NCI-H526 treated with DMSO at 0.1 percent for 48 hours (cell line): ENCODE measurements at regions not wholly inside any gene's neighbourhood (a gene's known extent, or its start where the extent isn't known, plus 50 kb on each side); places are given as distances from the start of the nearest gene placed in this dataset.

Experiments
- DNase-seq: peaks from one replicate; lab custom pipeline; 2025; lab: John Stamatoyannopoulos, UW

DNA sequence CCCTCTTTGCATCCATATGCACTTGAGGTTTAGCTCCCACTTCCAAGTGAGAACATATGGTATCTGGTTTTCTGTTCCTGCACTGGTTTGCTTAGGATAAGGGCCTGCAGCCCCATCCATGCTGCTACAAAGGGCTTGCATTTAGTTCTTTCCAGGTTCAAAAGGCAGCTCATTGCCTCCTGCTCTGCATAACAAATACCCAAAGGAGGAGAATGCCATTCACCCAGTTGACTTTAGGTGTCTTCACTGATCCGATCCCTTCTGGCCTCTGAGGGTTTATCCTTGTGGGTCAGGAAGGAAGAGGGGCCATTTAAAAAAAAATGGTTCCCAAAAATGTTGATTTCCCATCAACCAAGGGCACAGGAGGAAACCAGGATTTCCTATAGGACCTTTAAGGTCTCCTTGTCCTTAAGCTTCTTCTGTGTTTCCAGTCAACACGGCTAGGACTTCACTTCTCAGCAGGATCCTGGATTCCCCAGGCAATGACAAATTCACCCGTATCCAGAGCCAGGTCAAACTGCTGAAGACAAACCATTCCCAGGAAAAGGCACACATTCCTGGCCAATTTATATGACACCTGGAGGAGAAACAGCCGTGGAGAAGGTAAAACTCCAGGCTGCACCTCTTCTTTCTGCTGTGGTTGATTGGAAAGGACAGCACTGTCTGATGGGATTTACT is 447.7 kb upstream of the CDH4 start:
- DNase-seq = no peak

DNA sequence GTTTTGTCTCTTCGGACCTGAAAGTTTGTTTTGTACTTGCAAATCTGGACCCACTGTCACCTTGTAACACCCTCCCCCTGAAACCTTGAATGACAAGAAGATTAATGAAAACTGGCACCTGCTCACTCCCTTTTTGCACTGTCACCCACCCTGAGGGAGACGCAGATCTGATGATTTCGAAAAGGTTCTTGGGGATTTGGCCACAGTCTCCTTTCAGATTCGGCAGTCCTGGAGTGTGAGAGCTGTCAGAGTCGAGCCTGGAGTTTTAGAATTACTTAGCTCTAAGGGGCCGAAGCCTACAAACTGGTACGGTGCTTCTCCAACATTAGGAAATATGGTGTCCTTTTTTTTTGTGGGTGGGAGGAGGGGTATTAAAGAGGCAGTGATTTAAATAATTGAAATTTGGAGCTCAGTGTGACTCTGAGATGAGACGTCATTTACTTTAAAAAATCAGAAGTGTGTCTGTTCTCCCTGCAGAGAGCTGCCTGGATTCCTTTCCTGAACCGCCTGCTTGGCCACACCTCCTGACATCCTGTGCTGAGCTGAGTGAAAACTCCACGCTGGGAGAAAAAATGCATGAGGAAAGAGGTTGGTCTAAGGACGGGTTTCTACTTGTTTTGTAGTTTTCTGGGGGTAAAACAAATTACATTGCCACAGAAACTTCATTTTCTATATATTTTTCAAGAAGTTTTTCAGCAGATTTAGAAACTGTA is 447.0 kb upstream of the CDH4 start:
- no peak for DNase-seq

DNA sequence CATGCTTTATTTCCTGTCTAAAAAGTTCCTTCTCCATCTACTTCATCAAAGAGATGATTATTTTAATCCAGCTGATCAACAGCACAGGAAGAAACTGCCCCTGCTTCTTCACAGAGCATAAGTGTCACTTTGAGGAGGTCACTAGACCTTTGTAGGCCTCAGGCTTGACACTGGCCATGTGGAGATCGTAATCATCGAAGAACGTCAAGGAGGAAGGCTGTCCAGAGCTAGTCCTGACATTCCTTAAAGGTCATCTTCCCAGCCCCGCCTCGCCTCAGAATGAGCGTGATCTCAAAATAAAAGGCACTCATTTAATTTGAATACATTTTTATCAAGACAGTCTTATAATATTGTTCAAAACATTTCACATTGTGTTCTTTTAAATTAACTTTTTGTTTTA is 445.7 kb upstream of the CDH4 start:
- no peak for DNase-seq

DNA sequence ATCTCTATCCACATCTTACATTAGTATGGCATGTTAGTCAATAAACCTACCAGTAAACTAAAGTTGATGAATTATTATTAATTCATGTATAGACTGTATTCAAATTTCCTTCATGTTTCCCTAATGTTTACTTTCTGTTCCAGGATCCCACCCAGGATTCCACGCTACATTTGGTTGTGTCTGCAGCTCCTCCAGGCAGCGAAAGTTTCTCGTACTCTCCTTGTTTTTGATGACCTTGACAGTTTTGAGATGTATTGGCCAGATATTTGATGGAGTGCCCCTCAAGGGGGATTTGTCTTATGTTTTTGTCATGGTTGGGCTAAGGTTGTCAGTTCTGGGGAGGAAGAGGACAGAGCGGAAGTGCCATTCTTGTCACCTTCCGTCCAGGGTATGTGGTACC is 445.2 kb upstream of the CDH4 start:
- no peak for DNase-seq

DNA sequence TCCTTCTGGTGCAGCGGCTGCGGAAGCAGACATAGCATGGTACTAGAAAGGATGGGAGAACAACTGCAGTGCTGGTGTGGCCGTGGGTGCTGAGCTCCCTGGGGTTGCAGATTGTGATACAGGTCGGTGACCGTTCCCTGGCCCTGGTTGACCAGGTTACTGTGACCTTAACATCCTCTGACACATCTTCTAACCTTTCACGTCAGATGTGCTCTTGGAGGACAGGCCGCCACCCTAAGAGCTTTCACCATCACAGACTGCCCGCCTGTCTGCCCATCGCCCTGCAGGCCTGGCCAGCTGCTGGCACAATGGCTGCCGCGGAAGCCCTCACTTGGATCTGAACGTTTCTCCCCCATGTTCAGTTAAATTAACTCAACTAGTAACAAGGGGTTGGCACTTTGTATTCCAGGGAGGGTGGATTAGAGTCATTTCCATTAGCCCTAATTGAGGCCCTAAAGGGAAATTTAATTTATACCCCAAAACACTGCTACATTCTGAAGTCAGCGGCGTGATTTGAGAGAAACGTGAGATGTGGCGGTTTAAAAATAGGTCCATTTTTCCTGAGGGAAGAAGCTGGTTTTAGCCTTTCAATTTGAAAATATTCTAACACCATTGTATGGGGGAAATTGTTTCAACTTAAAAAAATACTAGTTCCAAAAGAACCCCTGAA is 443.9 kb upstream of the CDH4 start:
- DNase-seq = no peak

DNA sequence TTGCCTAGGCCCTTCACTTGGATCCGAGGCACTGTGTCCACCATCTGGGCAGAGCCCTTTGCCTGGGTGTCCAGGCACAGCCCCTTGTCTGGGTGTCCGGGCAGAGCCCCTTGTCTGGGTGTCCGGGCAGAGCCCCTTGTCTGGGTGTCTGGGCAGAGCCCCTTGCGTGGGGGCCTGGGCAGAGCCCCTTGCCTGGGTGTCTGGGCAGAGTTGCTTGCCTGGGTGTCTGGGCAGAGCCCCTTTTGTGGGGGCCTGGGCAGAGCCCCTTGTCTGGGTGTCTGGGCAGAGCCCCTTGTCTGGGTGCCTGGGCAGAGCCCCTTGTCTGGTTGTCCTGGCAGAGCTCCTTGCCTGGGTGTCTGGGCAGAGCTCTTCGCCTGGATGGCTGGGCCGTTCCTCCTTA is 443.4 kb upstream of the CDH4 start:
- no peak for DNase-seq

DNA sequence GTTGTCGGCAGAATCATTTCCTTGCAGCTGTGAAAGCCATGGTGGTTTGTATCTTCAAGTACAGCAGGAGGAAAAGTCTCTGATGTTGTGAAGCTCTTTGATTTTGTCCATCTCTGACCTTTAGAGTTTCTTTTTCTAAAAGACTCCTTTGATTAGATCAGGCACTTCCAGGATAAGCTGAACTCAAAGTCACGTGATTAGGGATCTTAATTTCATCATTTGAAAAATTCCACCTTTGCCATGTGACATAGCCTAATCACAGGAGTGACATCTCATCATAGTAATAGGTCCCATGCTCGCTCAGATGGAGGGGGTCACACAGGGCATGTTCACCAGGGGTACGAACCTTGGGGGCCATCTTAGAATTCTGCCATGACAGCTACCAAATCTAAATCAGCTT is 441.5 kb upstream of the CDH4 start:
- no peak for DNase-seq

DNA sequence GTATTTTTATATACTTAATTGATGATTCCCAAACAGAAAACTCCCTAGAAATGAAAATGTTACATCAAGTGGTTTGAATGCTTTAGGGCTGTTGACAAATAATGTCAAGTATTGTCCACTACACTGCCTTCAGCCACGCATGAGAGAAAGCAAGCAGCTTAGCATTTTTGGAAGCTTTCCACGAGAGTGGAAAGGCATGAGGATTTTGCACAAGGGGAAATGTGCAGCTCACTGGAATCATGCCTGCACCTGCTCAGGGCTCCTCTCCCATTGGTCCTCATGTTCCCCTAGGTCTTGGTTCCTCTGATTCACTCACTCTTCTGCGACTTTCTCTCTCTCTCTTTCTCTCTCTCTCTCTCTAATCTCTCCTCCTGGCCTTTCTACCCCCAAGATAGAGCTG is 439.5 kb upstream of the CDH4 start:
- no peak for DNase-seq

DNA sequence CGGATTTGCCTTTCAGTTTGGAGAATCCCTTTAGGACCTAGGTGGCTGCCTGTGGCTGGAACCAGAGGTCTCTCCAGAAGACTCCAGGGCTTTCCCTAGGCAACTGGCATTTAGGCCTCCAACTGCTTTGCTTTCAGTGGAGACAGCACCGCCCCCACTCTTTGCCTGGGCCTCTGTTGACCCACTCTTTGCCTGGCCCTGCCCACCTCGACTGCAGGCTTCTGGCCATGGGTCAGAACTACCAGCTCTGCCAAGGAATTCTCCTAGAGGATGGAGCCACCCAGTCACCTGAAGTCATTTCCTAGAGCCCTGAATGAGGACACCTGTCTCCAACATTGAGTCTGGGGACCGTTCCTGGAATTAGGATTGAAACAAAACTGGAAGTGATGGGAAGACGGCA is 439.0 kb upstream of the CDH4 start:
- DNase-seq = no peak

DNA sequence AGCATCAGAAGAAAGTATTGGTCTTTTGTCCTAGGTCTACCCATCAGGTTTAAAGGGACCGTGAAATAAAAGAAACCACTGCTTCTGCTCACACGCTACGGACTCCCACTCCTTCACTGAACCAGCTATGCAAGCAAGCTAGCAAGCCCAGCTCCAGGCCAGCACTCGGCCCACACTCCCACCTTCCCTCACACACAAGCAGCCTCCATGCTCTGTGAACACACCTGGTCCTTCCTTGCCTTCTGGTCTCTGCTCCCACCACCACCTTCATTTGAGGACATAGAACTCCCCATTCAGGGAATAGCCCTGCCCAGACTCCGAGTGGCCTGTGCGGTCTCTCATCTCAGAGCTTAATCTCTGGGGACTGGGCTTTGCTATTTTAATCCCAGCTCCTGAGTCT is 436.4 kb upstream of the CDH4 start:
- no peak for DNase-seq

DNA sequence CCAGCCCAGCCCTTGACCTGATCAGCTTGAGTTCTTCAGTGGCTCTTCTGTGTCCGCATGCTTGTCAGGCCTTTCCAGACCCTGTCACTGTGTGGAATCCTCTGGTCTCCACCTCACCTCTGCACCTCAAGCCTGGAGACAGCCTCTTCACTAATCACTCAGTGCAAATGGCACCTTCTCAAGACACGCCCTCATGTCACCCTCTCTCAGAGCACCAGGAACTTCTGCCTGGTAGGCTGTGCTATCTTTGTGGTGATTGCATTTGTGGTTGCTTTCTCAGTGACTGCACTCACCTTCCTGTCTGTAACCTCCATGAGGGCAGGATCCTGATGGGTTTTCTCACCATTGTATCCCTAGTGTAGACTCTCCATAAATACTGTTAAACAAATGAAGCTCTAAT is 435.2 kb upstream of the CDH4 start:
- DNase-seq = no peak

DNA sequence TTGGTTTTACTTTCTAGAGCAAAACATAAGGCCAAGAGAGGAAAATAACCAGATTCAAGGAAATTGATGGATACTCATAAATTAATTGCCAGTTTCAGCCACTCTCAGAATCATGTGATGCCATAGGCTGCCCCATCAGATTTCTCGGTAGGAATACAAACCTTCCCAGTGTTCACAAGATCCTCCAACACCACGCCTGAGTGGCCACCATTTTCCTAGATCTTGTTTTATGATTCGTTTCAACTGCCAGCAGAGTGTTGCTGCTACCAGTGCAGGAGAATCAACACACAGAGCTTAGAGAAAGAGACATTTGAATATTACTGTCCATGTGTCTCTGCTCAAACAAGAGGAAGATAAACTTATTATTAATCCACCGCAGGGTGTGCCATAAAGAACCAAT is 434.2 kb upstream of the CDH4 start:
- peak; percentile 98 for DNase-seq

DNA sequence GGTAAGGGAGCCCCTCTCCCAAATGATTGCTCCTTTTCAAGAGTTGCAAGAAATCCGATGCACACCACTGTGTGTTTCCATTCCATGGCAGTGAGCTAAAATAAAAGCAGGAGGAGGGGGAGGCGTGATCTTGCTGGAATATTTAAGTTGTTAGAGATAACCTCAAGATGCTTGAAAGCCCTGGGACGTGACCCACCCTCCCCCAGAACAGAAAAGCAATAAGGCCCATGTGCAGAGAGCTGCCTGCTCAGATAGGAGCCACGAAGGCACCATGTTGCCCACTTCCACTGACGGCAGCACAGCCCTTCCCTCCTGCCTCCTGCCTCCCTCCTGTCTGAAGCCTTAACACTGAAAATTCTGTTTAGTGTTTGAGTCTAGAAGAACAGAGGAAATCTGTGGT is 432.6 kb upstream of the CDH4 start:
- DNase-seq = no peak

DNA sequence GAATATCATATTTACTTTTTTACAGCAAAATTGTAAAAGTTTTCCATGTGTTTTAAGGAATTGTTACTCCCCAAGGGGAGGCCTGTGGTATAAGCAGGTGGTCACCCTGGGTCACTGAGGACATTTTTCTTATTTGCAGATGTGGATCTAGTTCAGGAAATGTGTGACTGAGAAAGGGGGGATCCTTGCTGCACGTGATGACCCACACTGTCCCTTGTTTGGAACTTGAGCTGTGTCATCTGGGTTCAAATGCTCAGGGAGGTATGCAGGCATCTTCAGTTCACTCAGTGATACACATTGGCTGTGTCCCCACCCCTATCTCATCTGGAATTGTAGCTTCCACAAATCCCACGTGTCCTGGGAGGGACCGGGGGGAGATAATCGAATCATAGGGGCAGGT is 431.9 kb upstream of the CDH4 start:
- no peak for DNase-seq

DNA sequence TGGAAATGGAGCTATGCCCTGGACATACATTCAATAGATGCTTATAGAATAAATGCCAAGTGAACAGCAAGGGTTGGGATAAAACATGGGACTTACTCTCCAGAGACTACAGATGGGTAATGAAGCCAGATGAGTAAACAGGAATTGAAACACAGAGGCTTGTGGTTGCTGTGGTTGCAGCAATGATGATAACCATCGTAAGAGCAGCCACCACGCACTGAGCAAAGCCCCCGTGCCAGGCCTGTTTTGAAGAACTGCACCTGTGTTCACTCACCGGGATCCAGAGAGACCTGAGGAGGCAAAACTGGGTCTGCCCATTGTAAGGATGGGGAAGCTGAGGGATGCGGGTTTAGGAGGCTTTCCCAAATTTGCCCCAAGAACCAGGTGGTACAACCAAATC is 431.1 kb upstream of the CDH4 start:
- no peak for DNase-seq

DNA sequence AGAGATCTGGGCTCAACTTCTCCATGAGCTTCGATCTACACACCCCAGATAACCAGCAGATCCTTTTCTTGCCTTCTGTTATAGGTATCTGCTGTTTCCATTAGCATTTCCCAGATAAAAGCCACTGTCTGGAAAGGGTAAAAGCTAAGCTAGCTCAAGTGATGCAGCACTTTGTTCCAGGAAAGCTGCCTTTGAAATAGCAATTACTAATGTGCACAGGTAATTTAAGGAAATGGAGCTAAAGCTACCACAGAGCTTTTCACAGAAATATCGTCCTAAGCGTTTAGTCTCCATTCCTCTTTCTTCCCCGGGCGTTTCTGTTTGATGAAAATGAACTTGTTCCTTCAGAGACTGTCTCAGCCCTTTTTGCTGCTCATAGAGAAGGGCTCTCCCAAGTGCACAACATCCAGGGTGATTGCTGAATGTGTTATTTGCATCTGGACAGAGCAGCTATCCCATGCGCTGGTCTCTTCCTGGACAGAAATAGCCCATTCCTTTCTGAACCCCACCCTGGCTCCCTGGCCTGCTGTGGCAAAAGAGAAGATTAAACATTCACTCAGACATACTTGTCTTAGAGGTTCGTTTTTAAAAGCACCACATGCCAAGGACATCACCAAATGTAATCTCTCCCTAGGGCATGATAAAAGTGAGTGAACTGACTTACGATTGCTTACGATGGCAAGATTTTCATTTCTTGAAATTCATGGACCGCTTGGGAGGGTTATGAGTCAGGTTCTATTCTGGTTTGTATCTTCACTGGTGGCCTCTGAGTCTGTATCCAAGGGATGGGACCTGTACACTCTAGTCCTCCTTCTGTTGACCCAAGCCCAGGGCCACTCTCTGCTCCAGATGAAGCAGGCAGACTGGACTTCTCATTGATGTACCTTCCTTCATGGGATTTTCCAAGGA is 429.1 kb upstream of the CDH4 start:
- DNase-seq = no peak

DNA sequence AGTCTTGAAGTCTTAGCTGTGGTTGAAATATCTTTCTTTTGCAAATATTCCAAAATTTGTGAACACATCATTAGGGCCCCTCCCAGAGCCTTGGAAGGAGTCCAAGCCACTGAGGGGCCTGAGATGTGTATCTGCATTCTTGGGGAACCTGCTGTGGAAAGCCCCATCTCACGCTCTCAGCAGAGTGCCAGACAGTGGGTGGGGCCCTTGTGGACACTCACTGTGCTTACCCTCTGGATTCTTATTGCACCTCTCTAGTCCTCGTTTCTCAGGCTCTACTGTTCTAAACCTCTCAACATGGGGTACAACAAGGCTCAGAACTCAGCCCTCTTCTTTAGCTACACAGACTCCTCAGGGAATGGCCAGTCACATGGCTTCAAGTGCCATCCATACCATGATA is 416.2 kb upstream of the CDH4 start:
- no peak for DNase-seq

DNA sequence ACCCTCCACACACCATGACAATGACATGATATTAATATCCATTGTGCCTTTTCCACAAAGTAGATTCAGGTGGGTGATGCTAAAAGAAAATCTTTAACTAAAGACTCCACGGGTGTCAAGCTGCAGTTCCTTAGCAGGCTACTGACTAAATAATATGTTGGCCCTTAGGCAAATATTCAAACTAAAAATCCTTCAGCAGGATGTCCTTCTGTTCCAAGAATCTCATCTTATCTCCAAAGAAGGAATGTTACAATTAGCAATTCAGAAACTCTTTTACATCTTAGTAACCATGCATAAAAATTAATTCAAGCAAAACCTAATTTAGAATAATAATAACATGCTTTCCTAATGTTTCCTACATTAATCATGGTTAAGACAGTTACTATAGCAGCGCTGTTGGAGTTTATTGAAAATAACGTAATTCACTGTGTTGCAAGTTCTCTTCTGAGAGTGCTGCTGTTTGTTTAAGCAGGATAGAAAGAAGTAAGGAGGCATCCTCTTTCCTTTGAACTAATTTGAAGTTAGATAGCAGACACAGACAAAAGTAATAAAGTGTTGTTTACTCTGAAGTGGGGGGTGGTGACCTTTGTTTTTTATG is 414.8 kb upstream of the CDH4 start:
- DNase-seq = no peak

DNA sequence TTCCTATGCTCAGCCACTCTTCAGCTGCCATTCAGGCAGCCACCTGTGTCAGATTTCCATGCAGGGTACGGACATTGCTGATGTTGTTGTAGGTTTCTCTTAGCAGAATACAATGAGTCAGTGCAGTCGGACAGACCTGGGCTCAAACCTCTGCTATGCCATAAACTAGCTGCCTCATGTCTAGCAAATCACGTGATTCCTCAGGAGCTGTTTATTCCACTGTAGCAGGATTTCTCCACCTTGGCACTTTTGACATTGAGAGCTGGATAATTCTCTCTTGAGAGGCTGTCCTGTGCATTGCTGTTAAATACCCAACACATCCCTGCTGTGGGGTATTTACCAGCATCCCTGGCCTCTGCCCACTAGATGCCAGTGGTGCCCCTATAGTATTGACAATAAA is 413.8 kb upstream of the CDH4 start:
- no peak for DNase-seq

DNA sequence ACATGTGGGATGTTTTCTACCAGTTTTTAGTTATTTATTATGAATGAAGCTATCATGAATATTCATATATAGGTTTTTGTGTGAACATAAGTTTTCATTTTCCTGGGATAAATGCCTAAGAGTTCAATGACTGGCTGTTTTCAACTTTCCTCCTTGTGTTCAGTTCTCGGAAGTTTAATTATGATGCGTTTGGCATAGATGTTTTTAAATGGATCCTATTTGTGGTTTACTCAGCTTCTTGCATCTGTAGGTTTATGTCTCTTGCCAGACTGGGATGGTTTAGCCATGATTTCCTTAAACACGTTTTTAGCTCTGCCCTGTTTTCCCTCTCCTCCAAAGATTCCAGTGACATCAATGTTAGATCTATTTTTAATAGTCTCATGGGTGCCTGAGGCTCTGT is 411.1 kb upstream of the CDH4 start:
- DNase-seq = no peak

DNA sequence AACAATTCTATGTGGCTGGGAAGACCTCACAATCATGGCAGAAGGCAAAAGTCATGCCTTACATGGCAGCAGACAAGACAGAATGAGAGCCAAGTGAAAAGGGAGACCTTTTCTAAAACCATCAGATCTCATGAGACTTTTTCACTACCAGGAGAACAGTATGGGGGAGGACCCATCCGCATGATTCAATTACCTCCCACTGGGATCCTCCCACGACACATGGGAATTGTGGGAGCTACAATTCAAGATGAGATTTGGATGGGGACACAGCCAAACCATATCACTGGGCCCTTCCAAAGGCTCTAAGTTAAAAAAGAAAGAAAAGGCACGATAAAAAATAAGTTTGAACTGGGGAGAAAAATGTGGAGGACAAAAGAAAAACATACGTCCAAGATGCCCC is 406.9 kb upstream of the CDH4 start:
- DNase-seq = no peak
